Thyroid gland (tissue), 4 donors: ENCODE measurements at regions not wholly inside any gene's neighbourhood (a gene's known extent, or its start where the extent isn't known, plus 50 kb on each side); places are given as distances from the start of the nearest gene placed in this dataset.

Experiments
- POLR2A ChIP-seq, 2 donors: fragments of 450-650 bp; IDR thresholded peaks; one replicate each; pipeline ENCODE4 v1.6.1; 2017; ENCODE audit warnings: antibody characterized with exemption in 2 of 2, mild to moderate bottlenecking in 2 of 2, moderate library complexity in 1 of 2
- TF ChIP-seq, protein P1 (sequence below), 6 experiments: fragments of 200-600 bp in 3 of 6; fragments of 450-650 bp in 3 of 6; sonication (generic) in 3 of 6; IDR thresholded peaks; one replicate each; pipeline ENCODE4 v1.5.1; 2016 to 2019; ENCODE audit warnings: antibody characterized with exemption in 6 of 6, mild to moderate bottlenecking in 2 of 6, inconsistent platforms in 1 of 6, moderate library complexity in 1 of 6

DNA sequence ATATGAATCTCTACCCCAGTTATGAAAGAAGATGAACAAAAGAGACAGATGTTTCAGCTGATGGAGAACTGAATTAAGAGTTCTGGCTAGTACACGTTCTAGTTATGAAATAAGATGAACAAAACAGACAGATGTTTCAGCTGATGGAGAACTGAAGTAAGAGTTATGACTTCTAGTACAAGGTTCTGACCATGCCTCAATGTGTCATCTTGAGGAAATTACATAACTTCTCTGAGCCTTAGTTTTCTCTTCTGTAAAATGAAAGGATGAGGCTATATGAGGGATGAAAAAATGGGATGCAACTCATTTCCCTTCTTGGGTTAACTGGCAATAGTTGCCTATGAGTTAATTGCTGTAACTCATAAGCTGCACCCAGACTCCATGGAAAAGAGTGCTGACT is 92.9 kb upstream of the WDR75 start:
- TF ChIP-seq, protein P1, sequence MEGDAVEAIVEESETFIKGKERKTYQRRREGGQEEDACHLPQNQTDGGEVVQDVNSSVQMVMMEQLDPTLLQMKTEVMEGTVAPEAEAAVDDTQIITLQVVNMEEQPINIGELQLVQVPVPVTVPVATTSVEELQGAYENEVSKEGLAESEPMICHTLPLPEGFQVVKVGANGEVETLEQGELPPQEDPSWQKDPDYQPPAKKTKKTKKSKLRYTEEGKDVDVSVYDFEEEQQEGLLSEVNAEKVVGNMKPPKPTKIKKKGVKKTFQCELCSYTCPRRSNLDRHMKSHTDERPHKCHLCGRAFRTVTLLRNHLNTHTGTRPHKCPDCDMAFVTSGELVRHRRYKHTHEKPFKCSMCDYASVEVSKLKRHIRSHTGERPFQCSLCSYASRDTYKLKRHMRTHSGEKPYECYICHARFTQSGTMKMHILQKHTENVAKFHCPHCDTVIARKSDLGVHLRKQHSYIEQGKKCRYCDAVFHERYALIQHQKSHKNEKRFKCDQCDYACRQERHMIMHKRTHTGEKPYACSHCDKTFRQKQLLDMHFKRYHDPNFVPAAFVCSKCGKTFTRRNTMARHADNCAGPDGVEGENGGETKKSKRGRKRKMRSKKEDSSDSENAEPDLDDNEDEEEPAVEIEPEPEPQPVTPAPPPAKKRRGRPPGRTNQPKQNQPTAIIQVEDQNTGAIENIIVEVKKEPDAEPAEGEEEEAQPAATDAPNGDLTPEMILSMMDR (IDR thresholded peaks at IDR 0.05), result no peak
- TF ChIP-seq POLR2A (IDR thresholded peaks at IDR 0.05), result no peak
